ENCODE measurements at regions not wholly inside any gene's neighbourhood (a gene's known extent, or its start where the extent isn't known, plus 50 kb on each side); places are given as distances from the start of the nearest gene placed in this dataset.
A peak's percentile ranks its signal among the peaks of the same experiment; 100 is the strongest.
"Not testable (repeated sequence)": the region's sequence is repeated elsewhere in the genome, so short reads cannot be mapped to it uniquely, and the experiment has no call there.

DNA sequence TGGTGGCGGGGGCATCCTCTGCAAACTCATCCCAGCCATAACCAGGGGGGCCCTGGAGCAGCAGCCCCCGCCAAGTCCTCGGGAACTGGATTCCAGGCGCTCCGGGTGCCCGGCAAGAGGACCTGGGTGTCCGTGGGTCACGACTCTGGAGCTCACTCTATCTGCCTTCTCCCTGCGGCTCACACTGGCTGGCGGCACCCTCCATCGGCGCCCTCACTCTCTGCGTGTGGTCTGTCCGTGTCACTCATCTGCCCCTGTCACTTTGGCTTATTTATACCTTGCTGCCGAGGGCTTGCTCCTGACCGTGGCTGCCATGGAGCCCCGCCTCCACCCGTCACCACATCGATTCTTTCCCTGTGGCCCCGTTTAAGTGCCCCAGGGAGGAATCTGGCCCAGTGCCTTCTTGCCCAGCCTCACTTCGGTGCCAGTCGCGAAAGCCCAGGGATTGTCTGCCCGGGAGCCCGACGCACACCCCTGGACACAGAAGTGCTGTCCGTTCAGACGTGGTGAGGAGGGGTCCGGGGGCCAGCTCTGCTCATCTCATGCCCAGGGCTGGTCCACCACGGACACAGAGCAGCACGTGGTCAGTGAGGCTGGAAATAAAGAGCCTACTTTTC, 115.7 kb upstream of the ZNF469 start:
- DNase-seq; H3K9ac ChIP-seq (ENCODE audit: low read length); H3K36me3 ChIP-seq (replicated peaks in 1 of 2; ENCODE audit: control extremely low read depth in 1 of 2, control insufficient read depth in 1 of 2, extremely low read depth in 1 of 2, insufficient read depth in 2 of 2, low read length in 1 of 2); H3K79me2 ChIP-seq (ENCODE audit: control insufficient read depth, insufficient read depth, low read length); CTCF ChIA-PET; intact Hi-C loops (cut with micrococcal nuclease); H3K4me3 Mint-ChIP-seq; POLR2A ChIA-PET; ATAC-seq (ENCODE audit: low read depth); H4K20me1 ChIP-seq (ENCODE audit: control insufficient read depth, insufficient read depth, low read length, poor library complexity, severe bottlenecking); H3K4me3 ChIP-seq (ENCODE audit: control extremely low read depth in 1 of 5, extremely low read depth in 1 of 5, insufficient read depth in 1 of 5, low read depth in 2 of 5, low read length in 4 of 5); H3K27ac ChIP-seq (ENCODE audit: low read length in 2 of 2); H3K4me1 ChIP-seq (ENCODE audit: control insufficient read depth in 2 of 2, insufficient read depth in 2 of 2, low read length in 2 of 2); H3K9me3 Mint-ChIP-seq (ENCODE audit: insufficient read depth); H3K9me3 ChIP-seq (ENCODE audit: control extremely low read depth in 1 of 3, control insufficient read depth in 2 of 3, insufficient read depth in 1 of 3, low read length in 2 of 3); H3K4me2 ChIP-seq (replicated peaks; ENCODE audit: low read depth, low read length, poor library complexity, severe bottlenecking); H2AFZ ChIP-seq (ENCODE audit: insufficient read depth, low read depth, low read length, poor library complexity, severe bottlenecking): not testable (repeated sequence)
- H3K27me3 ChIP-seq (replicated peaks in 1 of 4; ENCODE audit: control extremely low read depth in 1 of 4, control insufficient read depth in 3 of 4, insufficient read depth in 4 of 4, low read length in 3 of 4), result peaks cover 0 to 12% (median 0%) of the 10 kb centered on the region in 4 experiments
- Mint-ChIP-seq H3K27ac (peak overlapping the region; percentile 26), H3K27me3 (peaks cover 16% of the 10 kb centered on the region), H3K4me1 (peaks cover 11% of the 10 kb centered on the region)
- 88% methylated on average over 29 of the region's 31 CpGs for WGBS (ENCODE audit: insufficient coverage)

GRCh38 chr16:88268186-88268970, 114.4 kb upstream of the ZNF469 start:
- H3K4me1 Mint-ChIP-seq; POLR2A ChIA-PET; H3K27ac ChIP-seq (ENCODE audit: low read length in 2 of 2); ATAC-seq (ENCODE audit: low read depth); H2AFZ ChIP-seq (ENCODE audit: insufficient read depth, low read depth, low read length, poor library complexity, severe bottlenecking); H3K79me2 ChIP-seq (ENCODE audit: control insufficient read depth, insufficient read depth, low read length); H3K4me2 ChIP-seq (replicated peaks; ENCODE audit: low read depth, low read length, poor library complexity, severe bottlenecking); H3K4me1 ChIP-seq (ENCODE audit: control insufficient read depth in 2 of 2, insufficient read depth in 2 of 2, low read length in 2 of 2); H3K4me3 Mint-ChIP-seq; DNase-seq; H3K9ac ChIP-seq (ENCODE audit: low read length); H3K9me3 Mint-ChIP-seq (ENCODE audit: insufficient read depth); H3K36me3 ChIP-seq (replicated peaks in 1 of 2; ENCODE audit: control extremely low read depth in 1 of 2, control insufficient read depth in 1 of 2, extremely low read depth in 1 of 2, insufficient read depth in 2 of 2, low read length in 1 of 2); H3K4me3 ChIP-seq (ENCODE audit: control extremely low read depth in 1 of 5, extremely low read depth in 1 of 5, insufficient read depth in 1 of 5, low read depth in 2 of 5, low read length in 4 of 5); CTCF ChIA-PET; H4K20me1 ChIP-seq (ENCODE audit: control insufficient read depth, insufficient read depth, low read length, poor library complexity, severe bottlenecking); H3K9me3 ChIP-seq (ENCODE audit: control extremely low read depth in 1 of 3, control insufficient read depth in 2 of 3, insufficient read depth in 1 of 3, low read length in 2 of 3); H3K27ac Mint-ChIP-seq; intact Hi-C loops (cut with micrococcal nuclease): not testable (repeated sequence)
- WGBS (ENCODE audit: insufficient coverage), result 87% methylated on average over 8 of the region's 20 CpGs
- H3K27me3 Mint-ChIP-seq, result peaks cover 24% of the 10 kb centered on the region
- H3K27me3 ChIP-seq (replicated peaks in 1 of 4; ENCODE audit: control extremely low read depth in 1 of 4, control insufficient read depth in 3 of 4, insufficient read depth in 4 of 4, low read length in 3 of 4), result peaks cover 0 to 12% (median 0%) of the 10 kb centered on the region in 4 experiments

- H3K27ac Mint-ChIP-seq; H3K4me3 ChIP-seq (ENCODE audit: control extremely low read depth in 1 of 5, extremely low read depth in 1 of 5, insufficient read depth in 1 of 5, low read depth in 2 of 5, low read length in 4 of 5); CTCF ChIA-PET; DNase-seq; H3K79me2 ChIP-seq (ENCODE audit: control insufficient read depth, insufficient read depth, low read length); intact Hi-C loops (cut with micrococcal nuclease); H3K9me3 ChIP-seq (ENCODE audit: control extremely low read depth in 1 of 3, control insufficient read depth in 2 of 3, insufficient read depth in 1 of 3, low read length in 2 of 3); H3K36me3 ChIP-seq (replicated peaks in 1 of 2; ENCODE audit: control extremely low read depth in 1 of 2, control insufficient read depth in 1 of 2, extremely low read depth in 1 of 2, insufficient read depth in 2 of 2, low read length in 1 of 2); H3K4me1 ChIP-seq (ENCODE audit: control insufficient read depth in 2 of 2, insufficient read depth in 2 of 2, low read length in 2 of 2); H3K27ac ChIP-seq (ENCODE audit: low read length in 2 of 2); H2AFZ ChIP-seq (ENCODE audit: insufficient read depth, low read depth, low read length, poor library complexity, severe bottlenecking); POLR2A ChIA-PET; H3K9ac ChIP-seq (ENCODE audit: low read length); H3K27me3 ChIP-seq (replicated peaks in 1 of 4; ENCODE audit: control extremely low read depth in 1 of 4, control insufficient read depth in 3 of 4, insufficient read depth in 4 of 4, low read length in 3 of 4); H3K9me3 Mint-ChIP-seq (ENCODE audit: insufficient read depth); ATAC-seq (ENCODE audit: low read depth); H3K4me3 Mint-ChIP-seq; H3K4me1 Mint-ChIP-seq; H4K20me1 ChIP-seq (ENCODE audit: control insufficient read depth, insufficient read depth, low read length, poor library complexity, severe bottlenecking); H3K4me2 ChIP-seq (replicated peaks; ENCODE audit: low read depth, low read length, poor library complexity, severe bottlenecking): not testable (repeated sequence)
- peaks cover 24% of the 10 kb centered on the region for H3K27me3 Mint-ChIP-seq
- 66% methylated on average over 7 of the region's 10 CpGs for WGBS (ENCODE audit: insufficient coverage)
These were observed 112.5 kb upstream of the ZNF469 start for GRCh38 chr16:88270171-88270790.

GRCh38 chr16:88271296-88271695, 111.5 kb upstream of the ZNF469 start:
- H3K9me3 ChIP-seq (ENCODE audit: control extremely low read depth in 1 of 3, control insufficient read depth in 2 of 3, insufficient read depth in 1 of 3, low read length in 2 of 3); H2AFZ ChIP-seq (ENCODE audit: insufficient read depth, low read depth, low read length, poor library complexity, severe bottlenecking); H3K36me3 ChIP-seq (replicated peaks in 1 of 2; ENCODE audit: control extremely low read depth in 1 of 2, control insufficient read depth in 1 of 2, extremely low read depth in 1 of 2, insufficient read depth in 2 of 2, low read length in 1 of 2); H3K4me1 Mint-ChIP-seq; POLR2A ChIA-PET; H3K27ac Mint-ChIP-seq; DNase-seq; H3K79me2 ChIP-seq (ENCODE audit: control insufficient read depth, insufficient read depth, low read length); H3K9me3 Mint-ChIP-seq (ENCODE audit: insufficient read depth); H3K4me1 ChIP-seq (ENCODE audit: control insufficient read depth in 2 of 2, insufficient read depth in 2 of 2, low read length in 2 of 2); H3K27me3 ChIP-seq (replicated peaks in 1 of 4; ENCODE audit: control extremely low read depth in 1 of 4, control insufficient read depth in 3 of 4, insufficient read depth in 4 of 4, low read length in 3 of 4); ATAC-seq (ENCODE audit: low read depth); H3K4me3 Mint-ChIP-seq; H4K20me1 ChIP-seq (ENCODE audit: control insufficient read depth, insufficient read depth, low read length, poor library complexity, severe bottlenecking); intact Hi-C loops (cut with micrococcal nuclease); CTCF ChIA-PET; H3K9ac ChIP-seq (ENCODE audit: low read length); H3K4me3 ChIP-seq (ENCODE audit: control extremely low read depth in 1 of 5, extremely low read depth in 1 of 5, insufficient read depth in 1 of 5, low read depth in 2 of 5, low read length in 4 of 5); H3K27ac ChIP-seq (ENCODE audit: low read length in 2 of 2); H3K4me2 ChIP-seq (replicated peaks; ENCODE audit: low read depth, low read length, poor library complexity, severe bottlenecking): not testable (repeated sequence)
- WGBS (ENCODE audit: insufficient coverage), result 92% methylated on average over 4 of the region's 11 CpGs
- H3K27me3 Mint-ChIP-seq, result peaks cover 24% of the 10 kb centered on the region
